Breast epithelium (tissue), 3 donors: ENCODE measurements at regions not wholly inside any gene's neighbourhood (a gene's known extent, or its start where the extent isn't known, plus 50 kb on each side); places are given as distances from the start of the nearest gene placed in this dataset.
"Not testable (repeated sequence)": the region's sequence is repeated elsewhere in the genome, so short reads cannot be mapped to it uniquely, and the experiment has no call there.

ENCODE experiments used
- CTCF ChIP-seq, 3 donors: fragments of 450-650 bp; IDR thresholded peaks; one replicate each; pipeline ENCODE4 v1.5.1; 2016 to 2017; ENCODE audit warnings: antibody characterized with exemption in 3 of 3, mild to moderate bottlenecking in 3 of 3, moderate library complexity in 3 of 3
- POLR2A ChIP-seq: fragments of 450-650 bp; IDR thresholded peaks from one replicate; pipeline ENCODE4 v1.6.1; 2016; ENCODE audit warnings: antibody characterized with exemption, mild to moderate bottlenecking, moderate library complexity

- TF ChIP-seq POLR2A; CTCF (IDR thresholded peaks at IDR 0.05): not testable (repeated sequence)
Observed at GRCh38 chr16:33965534-33965933, 506.1 kb downstream of the TP53TG3F start.
